ENCODE measurements at regions not wholly inside any gene's neighbourhood (a gene's known extent, or its start where the extent isn't known, plus 50 kb on each side); places are given as distances from the start of the nearest gene placed in this dataset.

DNA sequence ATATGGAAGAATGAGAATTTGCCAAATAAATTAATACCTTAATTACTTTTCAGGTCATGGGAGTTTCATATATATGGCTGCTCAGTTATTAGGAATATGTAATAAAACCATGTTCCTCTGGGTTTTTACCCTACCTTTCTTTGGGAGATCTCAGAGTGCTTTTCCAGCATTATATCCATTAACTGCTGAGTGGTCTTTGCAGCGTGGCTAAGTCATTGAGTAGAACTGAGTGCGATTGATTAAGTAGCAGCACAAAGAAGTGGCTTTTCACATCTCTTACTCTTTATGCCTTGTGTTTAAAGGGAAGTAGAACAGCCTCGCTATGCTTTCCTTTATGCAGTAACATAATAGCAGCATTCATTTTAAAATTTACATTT, 340.1 kb downstream of the SNAPC1 start:
- H3K4me2 ChIP-seq (ENCODE audit: low read depth, low read length): no peak overlapping the region
- ATAC-seq (no peak), DNase-seq (ENCODE audit: low spot score) (no peak), FAIRE-seq (no peak)
- 0% methylated on average over 3 of the region's 3 CpGs for WGBS (ENCODE audit: low lambda C conversion rate)
- H3K79me2 ChIP-seq (ENCODE audit: insufficient read depth, low read length): no peaks in the 10 kb centered on the region
- H3K27me3 ChIP-seq (ENCODE audit: control insufficient read depth in 1 of 2, insufficient read depth in 2 of 2, low read length in 2 of 2): no peaks in the 10 kb centered on the region
- POLR2A ChIA-PET: no interaction called here
- in situ Hi-C loops (cut with HindIII; ENCODE audit: extremely low pct_ligation_motif_present, low pct_unique_long_range_greater_than_20kb): no loop called here
- no peaks in the 10 kb centered on the region for H4K20me1 ChIP-seq (ENCODE audit: insufficient read depth, low read length)
- H3K9me3 ChIP-seq (ENCODE audit: low read length): no peaks in the 10 kb centered on the region
- no peak overlapping the region for H3K9ac ChIP-seq (ENCODE audit: insufficient read depth, low read depth, low read length)
- no peaks in the 10 kb centered on the region for H3K36me3 ChIP-seq (replicated peaks in 1 of 2; ENCODE audit: control insufficient read depth in 1 of 2, insufficient read depth in 2 of 2, low read length in 2 of 2)
- no peak overlapping the region for H2AFZ ChIP-seq (ENCODE audit: low read length)
- TF ChIP-seq, protein P1, sequence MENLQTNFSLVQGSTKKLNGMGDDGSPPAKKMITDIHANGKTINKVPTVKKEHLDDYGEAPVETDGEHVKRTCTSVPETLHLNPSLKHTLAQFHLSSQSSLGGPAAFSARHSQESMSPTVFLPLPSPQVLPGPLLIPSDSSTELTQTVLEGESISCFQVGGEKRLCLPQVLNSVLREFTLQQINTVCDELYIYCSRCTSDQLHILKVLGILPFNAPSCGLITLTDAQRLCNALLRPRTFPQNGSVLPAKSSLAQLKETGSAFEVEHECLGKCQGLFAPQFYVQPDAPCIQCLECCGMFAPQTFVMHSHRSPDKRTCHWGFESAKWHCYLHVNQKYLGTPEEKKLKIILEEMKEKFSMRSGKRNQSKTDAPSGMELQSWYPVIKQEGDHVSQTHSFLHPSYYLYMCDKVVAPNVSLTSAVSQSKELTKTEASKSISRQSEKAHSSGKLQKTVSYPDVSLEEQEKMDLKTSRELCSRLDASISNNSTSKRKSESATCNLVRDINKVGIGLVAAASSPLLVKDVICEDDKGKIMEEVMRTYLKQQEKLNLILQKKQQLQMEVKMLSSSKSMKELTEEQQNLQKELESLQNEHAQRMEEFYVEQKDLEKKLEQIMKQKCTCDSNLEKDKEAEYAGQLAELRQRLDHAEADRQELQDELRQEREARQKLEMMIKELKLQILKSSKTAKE (CRISPR knock-in tag; IDR thresholded peaks at IDR 0.05; ENCODE audit: borderline replicate concordance): no peak
- TF ChIP-seq NFYB (CRISPR knock-in tag; IDR thresholded peaks at IDR 0.05) (no peak), U2AF1 (optimal IDR thresholded peaks at IDR 0.05; ENCODE audit: low read depth, low read length) (no peak), ELF1 (CRISPR knock-in tag; IDR thresholded peaks at IDR 0.05) (no peak), ASH2L (IDR thresholded peaks at IDR 0.05; ENCODE audit: insufficient read length, low read depth, low read length) (no peak), KDM2A (CRISPR knock-in tag; IDR thresholded peaks at IDR 0.05; ENCODE audit: borderline replicate concordance, low read depth) (no peak)
- TF ChIP-seq, protein P2, sequence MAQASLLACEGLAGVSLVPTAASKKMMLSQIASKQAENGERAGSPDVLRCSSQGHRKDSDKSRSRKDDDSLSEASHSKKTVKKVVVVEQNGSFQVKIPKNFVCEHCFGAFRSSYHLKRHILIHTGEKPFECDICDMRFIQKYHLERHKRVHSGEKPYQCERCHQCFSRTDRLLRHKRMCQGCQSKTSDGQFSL (CRISPR knock-in tag; IDR thresholded peaks at IDR 0.05): no peak
- TF ChIP-seq, protein P3, sequence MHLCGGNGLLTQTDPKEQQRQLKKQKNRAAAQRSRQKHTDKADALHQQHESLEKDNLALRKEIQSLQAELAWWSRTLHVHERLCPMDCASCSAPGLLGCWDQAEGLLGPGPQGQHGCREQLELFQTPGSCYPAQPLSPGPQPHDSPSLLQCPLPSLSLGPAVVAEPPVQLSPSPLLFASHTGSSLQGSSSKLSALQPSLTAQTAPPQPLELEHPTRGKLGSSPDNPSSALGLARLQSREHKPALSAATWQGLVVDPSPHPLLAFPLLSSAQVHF (CRISPR knock-in tag; IDR thresholded peaks at IDR 0.05): no peak
- no peak overlapping the region for H3K27ac ChIP-seq (ENCODE audit: extremely low read length, insufficient read depth, low read length)
- no peaks in the 10 kb centered on the region for H3K4me1 ChIP-seq (ENCODE audit: insufficient read depth, low read length)
- BruUV-seq (replicated peaks): no TSS peak
- no peak overlapping the region for H3K4me3 ChIP-seq (replicated peaks in 1 of 3; ENCODE audit: insufficient read depth in 1 of 3, low read depth in 2 of 3, low read length in 3 of 3)
- CTCF ChIA-PET (ENCODE audit: low intra/inter-chr PET ratio, low total read pairs): no interaction called here
- intact Hi-C loops (cut with micrococcal nuclease; ENCODE audit: unreplicated experiment): no loop called here

Measured in HepG2 (cell line).